A673 (cell line): ENCODE measurements at regions not wholly inside any gene's neighbourhood (a gene's known extent, or its start where the extent isn't known, plus 50 kb on each side); places are given as distances from the start of the nearest gene placed in this dataset.

Experiments
- CTCF ChIP-seq: fragments of 300-800, 200-600 bp; sonication (generic); conservative IDR thresholded peaks from 2 replicates; pipeline ENCODE4 v1.5.1; 2017; ENCODE audit warnings: low read depth, mild to moderate bottlenecking, antibody characterized with exemption, low read length, moderate library complexity, mixed read lengths
- EZH2 ChIP-seq: fragments of 200-600 bp; sonication (generic); IDR thresholded peaks from 2 replicates; pipeline ENCODE4 v1.6.1; 2017; ENCODE audit warnings: borderline replicate concordance, low read depth, mild to moderate bottlenecking, mixed read lengths, antibody characterized with exemption, low read length; ENCODE audit not compliant: poor library complexity, severe bottlenecking

GRCh38 chr11:37050311-37050710 lies 452.3 kb upstream of the RAG2 start:
- TF ChIP-seq CTCF (no peak), EZH2 (no peak)
